ENCODE measurements at regions not wholly inside any gene's neighbourhood (a gene's known extent, or its start where the extent isn't known, plus 50 kb on each side); places are given as distances from the start of the nearest gene placed in this dataset.
"Not testable (repeated sequence)": the region's sequence is repeated elsewhere in the genome, so short reads cannot be mapped to it uniquely, and the experiment has no call there.

GRCh38 chr4:10388146-10388545 is 69.1 kb downstream of the ZNF518B start:
- not testable (repeated sequence) for DNase-seq (ENCODE audit: low spot score); ATAC-seq (ENCODE audit: low FRiP score)

GRCh38 chr4:10385994-10386394 is 71.2 kb downstream of the ZNF518B start:
- ATAC-seq (ENCODE audit: low FRiP score) (no peak), DNase-seq (ENCODE audit: low spot score) (no peak)
- TF ChIP-seq, protein P1, sequence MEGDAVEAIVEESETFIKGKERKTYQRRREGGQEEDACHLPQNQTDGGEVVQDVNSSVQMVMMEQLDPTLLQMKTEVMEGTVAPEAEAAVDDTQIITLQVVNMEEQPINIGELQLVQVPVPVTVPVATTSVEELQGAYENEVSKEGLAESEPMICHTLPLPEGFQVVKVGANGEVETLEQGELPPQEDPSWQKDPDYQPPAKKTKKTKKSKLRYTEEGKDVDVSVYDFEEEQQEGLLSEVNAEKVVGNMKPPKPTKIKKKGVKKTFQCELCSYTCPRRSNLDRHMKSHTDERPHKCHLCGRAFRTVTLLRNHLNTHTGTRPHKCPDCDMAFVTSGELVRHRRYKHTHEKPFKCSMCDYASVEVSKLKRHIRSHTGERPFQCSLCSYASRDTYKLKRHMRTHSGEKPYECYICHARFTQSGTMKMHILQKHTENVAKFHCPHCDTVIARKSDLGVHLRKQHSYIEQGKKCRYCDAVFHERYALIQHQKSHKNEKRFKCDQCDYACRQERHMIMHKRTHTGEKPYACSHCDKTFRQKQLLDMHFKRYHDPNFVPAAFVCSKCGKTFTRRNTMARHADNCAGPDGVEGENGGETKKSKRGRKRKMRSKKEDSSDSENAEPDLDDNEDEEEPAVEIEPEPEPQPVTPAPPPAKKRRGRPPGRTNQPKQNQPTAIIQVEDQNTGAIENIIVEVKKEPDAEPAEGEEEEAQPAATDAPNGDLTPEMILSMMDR (IDR thresholded peaks at IDR 0.05): no peak

DNA sequence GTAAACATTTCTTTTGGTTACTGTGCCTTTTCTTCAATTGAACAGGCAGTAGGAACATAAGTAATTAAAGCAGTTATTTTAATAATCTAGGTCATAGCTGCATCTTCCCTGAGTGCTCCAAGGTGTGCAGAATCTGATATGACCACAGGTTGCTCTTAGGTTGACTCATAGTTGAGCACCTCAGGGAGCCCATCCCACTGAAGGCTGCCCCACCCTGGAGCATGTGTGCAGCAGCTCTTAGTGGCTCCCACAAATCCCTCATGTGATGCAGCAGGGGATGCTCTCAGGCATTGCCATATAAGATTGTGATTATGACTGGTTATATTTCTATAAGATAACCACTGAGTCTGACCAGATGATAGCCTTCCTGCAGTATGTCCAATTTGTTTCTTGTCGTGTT is 72.3 kb downstream of the ZNF518B start:
- ATAC-seq (ENCODE audit: low FRiP score) (no peak), DNase-seq (ENCODE audit: low spot score) (no peak)
- TF ChIP-seq, protein P1 (IDR thresholded peaks at IDR 0.05): no peak

- no peak for DNase-seq (ENCODE audit: low spot score)
- no peak for ATAC-seq (ENCODE audit: low FRiP score)
- TF ChIP-seq, protein P1 (IDR thresholded peaks at IDR 0.05): no peak
Observed at GRCh38 chr4:10383417-10383816, 73.8 kb downstream of the ZNF518B start.

GRCh38 chr4:10382171-10382570 is 75.1 kb downstream of the ZNF518B start:
- ATAC-seq (ENCODE audit: low FRiP score); DNase-seq (ENCODE audit: low spot score): not testable (repeated sequence)

DNA sequence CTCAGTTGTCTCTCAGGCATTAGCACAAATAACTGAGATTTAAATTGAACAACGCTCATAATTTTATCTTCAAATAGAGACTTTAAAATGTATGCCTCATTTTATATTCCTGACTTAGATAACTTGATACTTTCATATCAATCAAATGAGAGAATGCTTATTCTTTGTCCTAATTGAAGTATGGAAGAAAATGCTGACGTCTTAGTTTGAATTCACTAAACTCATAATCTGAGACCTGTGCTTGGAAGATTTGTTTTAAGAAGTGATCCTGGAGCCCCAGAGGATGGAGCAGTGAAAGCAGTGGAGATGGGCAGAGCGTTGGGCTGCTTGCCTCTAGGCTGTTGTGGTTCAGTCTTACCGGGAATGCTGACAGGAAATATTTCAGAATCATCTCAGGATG is 76.1 kb downstream of the ZNF518B start:
- no peak for DNase-seq (ENCODE audit: low spot score)
- TF ChIP-seq, protein P1 (IDR thresholded peaks at IDR 0.05): no peak
- no peak for ATAC-seq (ENCODE audit: low FRiP score)

GRCh38 chr4:10380735-10381134 is 76.5 kb downstream of the ZNF518B start:
- DNase-seq (ENCODE audit: low spot score) (no peak), ATAC-seq (ENCODE audit: low FRiP score) (no peak)
- TF ChIP-seq, protein P1 (IDR thresholded peaks at IDR 0.05): no peak

DNA sequence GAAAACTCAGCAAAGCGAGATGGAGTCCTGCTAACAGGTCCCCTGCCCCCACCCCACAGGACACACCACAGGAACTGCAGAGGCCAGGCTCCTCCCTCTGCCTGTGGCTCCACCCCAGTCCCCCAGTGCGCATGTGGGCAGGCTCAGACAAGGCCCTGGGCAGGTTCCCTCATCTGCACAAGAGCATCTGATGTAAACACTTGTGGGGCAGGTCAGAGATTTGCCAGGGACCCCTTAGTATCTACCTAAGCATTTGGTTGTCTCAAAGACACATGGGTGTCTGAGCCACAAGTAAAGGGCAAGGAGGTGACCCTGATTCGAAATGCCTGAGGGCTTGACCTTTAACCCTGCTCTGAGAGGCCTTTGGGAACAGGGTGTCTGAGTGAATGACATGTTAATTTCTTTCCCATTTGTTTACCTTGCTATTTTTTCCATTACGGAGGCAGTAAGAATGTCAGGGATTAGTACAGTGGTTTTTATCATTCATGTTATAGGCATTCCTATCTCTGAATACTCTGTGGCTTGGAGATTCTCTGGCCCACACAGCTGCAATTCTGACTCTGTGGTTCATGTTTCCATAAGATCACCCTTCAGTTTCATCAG is 85.3 kb downstream of the ZNF518B start:
- DNase-seq (ENCODE audit: low spot score): no peak
- ATAC-seq (ENCODE audit: low FRiP score): no peak
- TF ChIP-seq, protein P1 (IDR thresholded peaks at IDR 0.05): no peak

Data from omental fat pad (tissue), 3 donors.